Muscle of back (tissue), 3 donors: ENCODE measurements at regions not wholly inside any gene's neighbourhood (a gene's known extent, or its start where the extent isn't known, plus 50 kb on each side); places are given as distances from the start of the nearest gene placed in this dataset.

Experiments
- DNase-seq, 3 donors: peaks; one replicate each; pipeline versions ENCODE4 v3.0.0 to v3.0.0-alpha.2; 2013

DNA sequence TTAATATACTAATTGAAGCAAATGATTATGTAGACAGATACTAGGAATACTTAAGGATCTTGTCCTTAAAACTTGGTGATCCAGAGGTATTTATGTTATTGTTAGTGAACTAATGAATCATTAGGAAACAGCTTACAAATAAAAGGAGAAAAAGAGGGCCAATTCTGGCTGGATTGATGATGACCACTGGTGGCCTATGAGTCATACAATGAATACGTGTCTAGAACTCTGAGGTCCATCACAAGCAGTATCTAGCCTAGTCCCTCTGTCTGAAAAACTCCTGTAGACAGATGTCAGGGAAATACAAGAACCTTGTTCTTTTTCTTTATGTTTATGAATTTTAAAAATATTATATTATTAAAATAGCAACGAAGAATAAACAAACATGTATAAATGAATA is 51.7 kb upstream of the RTL1 start:
- DNase-seq: no peak

DNA sequence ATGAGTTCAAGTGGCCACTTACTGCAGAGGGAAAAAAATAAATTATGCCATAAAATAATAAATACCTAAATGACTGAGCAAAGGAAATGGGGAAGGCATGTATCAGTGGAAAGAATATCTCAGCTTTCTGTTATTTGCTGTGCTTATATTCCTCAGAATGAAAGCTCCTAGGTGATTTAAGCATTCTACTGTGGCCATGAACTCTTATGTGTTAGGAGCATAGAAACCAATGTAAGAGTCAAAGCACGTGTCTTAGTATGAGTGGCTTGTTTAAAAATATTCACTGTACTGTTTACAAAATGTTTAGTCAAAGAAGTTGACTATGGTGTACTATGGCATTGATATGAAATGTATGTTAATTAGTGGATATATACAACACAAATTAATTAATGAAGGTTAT is 59.0 kb upstream of the RTL1 start:
- DNase-seq: no peak

DNA sequence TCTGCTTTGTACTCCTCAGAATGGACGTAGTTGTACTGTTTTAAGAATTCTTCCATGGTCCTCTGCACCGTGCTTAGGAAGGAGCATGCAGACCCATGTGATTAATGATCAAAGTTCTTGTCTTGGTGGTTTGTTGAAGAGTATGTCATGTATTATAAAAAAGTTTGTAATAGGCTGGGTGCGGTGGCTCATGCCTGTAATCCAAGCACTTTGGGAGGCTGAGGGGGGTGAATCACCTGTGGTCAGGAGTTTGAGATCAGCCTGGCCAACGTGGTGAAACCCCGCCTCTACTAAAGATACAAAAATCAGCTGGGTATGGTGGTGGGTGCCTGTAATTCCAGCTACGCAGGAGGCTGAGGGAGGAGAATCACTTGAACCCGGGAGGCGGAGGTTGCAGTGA is 61.8 kb upstream of the RTL1 start:
- no peak for DNase-seq

DNA sequence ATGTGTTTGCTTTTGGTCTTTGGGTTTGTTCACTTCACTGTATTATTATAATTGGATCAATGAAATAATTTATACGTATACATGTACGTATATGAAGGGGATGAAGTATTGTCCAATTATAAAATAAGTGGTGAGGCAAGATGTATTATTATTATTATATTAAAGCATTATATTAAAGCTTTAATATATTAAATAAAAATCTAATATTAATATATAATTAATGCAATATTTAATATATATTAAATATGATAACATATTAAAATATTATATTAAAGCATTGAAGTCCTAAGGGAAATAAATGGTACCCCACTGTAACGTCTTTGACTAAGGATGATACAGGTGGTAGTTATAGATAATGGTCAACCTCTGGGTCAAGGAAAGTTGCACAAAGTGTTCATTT is 63.7 kb upstream of the RTL1 start:
- DNase-seq: no peak

DNA sequence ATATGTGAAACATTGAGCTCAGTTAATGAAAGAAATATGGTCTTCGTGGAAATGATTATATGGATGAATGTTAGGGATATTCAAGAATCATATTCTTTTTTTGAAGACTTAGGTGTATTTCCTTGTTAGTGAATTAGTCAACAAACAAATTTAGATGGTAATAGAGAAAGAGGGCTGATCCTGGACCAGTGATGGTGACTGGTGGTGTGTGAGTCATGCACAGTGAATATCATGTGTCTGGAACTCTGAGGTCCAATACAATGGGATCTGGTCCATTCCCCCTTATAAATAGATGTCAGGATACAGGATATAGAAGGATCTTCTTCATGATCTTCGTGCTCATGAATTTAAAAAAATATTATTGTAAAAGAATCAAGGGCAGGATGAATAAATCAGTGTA is 64.4 kb upstream of the RTL1 start:
- no peak for DNase-seq

DNA sequence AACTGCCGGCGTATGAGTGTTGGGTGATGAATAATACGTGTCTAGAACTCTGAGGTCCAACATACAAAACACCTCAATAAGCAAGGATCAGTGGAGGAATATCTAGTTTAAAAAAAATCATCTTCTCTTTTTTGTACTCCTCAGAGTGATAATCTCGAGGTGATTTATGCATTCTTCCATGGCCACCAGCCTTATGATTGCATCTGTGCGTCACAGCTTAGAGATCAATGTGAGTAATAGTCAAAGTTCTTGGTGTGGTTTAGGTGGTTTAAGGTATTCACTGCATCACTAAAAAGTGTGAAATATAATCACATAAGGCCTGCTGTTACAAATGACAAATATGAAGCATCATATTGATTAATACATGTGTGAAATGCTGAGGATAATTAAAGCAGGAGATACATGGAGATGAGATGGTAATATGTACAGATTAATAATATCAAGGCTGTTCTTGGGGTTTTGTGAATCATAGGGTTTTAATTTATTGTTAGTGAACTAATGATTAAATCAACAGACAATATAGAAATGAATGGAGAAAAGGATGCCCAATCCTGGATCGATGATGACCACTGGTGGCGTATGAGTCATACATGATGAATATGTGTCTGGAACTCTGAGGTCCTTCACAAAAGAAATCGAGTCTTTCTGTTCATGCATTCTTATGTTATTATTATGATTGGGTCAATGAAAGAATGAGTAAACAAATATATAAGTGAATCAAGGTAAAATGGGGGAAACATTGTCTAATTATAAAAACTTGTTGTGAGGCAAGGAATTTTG is 68.8 kb upstream of the RTL1 start:
- DNase-seq: no peak

DNA sequence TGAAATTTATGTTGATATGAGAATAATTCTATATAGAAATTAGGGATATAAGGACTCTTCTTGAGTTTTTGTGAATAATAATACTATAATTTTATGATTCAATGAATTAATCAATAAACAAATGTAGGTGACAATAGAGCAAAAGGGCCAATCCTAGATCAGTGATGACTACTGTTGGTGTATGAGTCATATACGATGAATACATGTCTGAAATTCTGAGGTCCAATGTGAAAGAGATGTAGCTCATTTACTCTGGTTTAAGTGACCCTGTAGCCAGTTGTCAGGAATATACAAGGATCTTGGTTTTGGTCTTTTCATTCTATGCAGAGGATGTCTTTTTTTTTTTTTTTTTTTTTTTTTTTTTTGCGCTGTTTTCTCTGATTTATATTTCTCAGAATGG is 72.1 kb upstream of the RTL1 start:
- no peak for DNase-seq

DNA sequence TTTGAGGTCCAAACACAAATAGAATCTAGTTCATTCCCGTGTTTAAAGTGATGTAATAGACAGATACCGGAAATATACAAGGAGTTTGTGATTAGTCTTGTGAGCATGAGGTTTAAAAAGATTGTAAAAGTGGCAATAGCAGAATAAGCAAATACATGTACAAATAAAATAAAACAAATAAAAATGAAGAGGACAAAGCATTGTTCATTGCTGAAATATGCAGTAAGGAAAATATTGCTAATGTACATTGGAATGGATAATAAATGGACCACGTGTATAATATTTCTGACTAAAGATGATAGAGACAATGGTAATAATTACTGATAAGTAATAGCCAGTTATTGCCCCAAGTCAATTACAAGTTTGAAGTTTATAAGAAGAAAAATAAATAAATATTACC is 75.6 kb upstream of the RTL1 start:
- no peak for DNase-seq

DNA sequence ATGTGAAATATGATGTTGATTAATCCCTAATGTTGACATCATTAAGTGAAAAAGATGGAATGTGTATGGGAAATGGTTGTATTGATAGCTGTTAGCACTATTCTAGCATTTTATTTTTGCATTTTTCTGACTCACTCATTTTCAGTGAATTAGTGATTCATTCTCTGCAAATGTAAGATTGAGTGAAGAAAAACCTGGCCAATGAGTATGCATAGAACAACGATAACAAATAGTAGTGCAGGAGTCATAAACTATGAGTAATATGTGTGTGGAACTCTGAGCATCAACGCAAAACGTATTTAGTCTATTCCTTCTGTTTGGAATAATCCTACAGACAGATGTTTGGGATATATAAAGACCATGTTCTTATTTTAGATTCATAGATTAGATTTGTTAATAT is 76.3 kb upstream of the RTL1 start:
- DNase-seq: peak in 1 of 3 donors; percentile 59

DNA sequence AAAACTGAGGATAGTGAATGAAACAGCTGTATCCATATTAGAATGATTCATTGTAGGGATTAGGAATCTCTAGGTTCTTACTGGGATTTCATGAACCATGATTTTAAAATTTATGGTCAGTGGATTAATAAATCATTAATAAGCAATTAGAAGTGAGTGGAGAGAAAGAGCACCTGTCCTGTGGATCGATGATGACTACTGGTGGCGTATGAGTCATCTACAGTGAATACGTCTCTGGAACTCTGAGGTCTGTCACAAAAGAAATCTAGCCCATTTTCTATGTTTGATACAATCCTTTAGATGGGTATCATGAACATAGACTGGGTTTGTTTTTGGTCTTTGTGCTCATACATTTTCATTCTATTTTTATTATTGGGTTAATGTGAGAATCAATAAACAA is 77.3 kb upstream of the RTL1 start:
- DNase-seq: no peak

DNA sequence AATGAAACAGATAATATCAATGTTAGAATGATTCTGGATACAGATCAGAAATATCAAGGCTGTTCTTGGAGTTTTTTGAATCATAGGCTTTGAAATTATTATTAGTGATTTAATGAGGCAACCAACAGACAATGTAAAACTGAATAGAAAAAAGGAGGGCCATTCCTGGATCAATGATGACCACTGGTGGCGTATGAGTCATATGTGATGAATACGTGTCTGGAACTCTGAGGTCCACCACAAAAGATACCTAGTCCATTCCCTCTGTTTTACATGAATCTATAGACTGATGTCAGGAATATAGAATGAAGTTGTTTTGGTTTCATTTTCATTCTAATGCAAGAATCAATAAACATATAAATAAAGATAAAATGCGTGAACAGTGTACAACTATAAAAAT is 78.3 kb upstream of the RTL1 start:
- DNase-seq: no peak

DNA sequence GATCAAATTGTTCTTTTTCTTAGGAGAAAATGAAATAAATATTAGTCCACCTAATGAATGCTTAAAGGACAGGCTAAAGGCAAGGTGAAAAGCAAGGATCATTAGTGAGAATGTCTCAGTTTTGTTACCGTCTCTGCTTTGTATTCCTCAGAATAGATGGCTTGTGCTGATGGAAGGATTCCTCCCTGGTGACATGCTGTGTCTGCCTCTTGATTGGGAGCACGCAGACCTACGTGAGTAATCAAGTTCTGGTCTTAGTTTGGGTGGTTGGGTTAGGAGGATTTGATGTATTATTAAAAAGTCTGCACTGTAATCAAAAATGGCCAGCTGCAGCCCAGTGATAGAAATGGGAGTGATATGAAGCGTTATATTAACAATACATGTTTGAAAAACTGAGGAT is 78.8 kb upstream of the RTL1 start:
- DNase-seq: no peak

DNA sequence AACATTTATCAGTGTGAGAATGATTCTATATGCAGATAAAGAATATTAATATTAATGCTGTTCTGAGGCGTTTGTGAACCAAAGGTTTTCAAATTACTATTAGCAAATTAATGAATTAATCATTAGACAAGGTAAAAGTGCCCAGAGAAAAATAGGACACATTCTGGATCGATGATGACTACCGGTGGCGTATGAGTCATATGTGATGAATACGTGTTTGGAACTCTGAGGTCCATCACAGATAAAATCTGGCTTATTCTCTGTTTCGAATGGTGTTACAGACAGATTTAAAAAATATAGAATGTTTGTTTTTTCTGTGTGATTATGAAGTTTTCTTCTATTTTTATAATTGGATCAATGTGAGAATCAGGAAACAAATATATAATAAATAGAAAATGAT is 79.2 kb upstream of the RTL1 start:
- DNase-seq: no peak

DNA sequence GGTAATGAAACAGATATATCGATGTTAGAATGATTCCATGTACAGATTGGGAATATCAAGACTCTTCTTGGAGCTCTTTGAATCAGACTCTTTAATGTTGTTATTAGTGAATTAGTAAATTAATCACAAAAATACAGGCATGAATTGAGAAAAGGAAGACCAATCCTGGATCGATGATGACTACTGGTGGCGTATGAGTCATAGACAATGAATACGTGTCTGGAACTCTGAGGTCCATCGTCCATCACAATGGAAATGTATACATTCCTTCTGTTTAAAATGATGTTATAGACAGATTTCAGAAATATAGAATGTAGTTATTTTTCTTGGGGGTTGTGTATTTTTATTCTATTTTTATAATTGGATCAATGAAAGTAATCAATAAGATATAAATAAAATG is 80.2 kb upstream of the RTL1 start:
- no peak for DNase-seq

DNA sequence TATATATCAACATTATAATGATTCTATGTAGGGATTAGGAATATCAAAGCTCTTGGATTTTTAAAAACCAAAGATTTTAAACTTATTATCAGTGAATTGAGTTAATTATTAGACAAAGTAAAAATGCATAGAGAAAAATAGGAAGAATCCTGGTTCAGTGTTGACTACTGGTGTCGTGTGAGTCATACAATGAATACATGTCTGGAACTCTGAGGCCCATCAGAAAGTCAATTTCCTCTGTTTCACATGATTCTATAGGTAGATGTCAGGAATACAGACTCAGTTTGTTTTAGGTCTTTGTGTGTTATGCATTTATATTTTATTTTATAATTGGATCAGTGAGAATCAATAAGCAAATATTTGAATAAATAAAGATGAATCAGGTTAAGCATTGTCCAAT is 84.5 kb upstream of the RTL1 start:
- no peak for DNase-seq

DNA sequence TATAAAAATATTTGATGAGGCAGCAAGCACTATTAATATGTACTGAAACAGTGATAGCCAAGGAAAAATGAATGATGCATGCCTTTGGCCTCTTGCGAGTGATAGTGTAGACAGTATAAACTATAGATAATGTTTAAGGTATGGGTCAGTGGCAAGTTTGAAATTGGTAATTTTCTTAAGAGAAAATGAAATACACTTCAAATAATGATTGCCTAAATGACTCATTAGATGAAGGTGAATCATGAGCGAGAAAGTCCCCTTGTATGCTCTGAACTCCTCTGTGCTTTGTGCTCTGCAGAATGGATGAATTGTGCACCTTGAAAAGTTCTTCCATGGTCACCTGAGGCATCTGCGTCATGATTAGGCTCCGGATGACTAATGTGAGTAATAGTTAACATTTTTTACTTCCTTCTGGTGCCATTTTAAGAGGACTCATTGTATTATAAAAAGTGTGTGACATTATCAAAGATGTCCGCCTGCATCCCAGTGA is 84.9 kb upstream of the RTL1 start:
- no peak for DNase-seq

DNA sequence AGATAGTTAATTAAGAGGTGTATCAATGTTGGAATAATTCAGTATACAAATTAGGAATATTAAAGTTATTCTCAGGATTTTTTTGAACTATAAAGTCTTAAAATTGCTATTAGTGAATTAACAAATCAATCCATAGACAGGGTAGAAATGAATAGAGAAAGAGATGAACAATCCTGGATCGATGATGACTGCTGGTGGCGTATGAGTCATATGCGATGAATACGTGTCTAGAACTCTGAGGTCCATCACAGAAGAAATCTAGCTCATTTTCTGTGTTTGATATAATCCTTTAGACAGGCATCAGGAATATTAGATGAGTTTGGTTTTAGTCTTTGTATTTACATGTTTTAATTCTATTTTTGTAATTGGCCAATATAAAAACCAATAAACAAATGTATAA is 85.4 kb upstream of the RTL1 start:
- DNase-seq: no peak

DNA sequence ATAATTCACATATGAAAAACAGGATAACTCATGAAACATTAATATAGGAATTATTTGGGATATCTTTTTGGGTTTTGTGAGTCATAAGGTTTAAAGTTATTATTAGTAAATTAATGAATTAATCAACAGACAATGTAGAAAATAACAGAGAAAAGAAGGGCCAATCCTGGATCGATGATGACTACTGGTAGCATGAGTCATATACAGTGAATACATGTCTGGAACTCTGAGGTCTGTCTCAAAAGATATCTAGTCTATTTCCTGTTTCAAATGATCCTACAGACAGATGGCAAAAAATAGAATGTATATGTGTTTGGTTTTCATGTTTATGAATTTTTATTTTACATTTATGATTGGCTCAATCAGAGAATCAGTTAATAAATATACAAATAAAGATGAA is 86.4 kb upstream of the RTL1 start:
- DNase-seq: no peak

DNA sequence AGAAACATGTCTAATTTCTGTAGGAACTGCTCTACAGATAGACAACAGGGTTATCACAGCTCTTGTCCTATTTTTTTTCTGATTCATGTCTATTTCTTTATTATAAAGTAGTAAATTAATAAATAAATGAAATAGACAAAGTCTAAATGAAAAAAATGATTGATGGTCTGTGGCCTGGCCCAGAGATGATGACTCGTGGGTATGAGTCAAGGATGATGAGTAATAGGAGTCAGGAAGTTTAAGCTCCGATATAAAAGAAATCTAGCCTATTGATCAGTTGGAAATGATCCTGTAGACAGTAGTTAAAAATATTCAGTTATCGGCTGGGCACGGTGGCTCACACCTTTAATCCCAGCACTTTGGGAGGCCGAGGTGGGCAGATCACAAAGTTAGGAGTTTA is 90.6 kb upstream of the RTL1 start:
- DNase-seq: no peak

DNA sequence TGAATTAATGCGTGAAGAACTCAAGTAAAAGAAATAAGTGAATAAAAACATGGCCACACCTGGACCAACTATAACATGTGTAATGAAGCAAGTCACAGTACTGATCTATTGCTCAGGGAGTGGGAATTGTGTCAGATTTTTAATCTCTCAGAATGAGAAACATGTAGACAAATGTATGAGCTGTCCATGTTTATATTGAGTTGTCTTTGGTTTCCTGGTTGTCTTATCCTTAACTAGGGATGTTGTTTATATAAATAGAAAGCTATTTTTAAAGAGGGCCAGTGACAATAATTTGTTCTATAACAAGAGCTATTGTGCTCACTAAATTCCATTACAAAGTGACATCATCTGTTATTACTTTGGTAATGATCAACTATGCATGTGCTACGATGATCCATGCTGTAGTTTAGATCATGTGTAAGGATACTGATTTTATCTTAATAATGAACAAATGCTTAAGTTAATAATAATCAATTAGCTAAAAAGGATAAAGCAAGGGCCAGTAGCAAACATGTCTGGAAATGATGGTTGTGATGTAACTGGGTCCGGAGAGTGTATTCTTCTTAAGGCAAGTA is 91.3 kb upstream of the RTL1 start:
- no peak for DNase-seq

DNA sequence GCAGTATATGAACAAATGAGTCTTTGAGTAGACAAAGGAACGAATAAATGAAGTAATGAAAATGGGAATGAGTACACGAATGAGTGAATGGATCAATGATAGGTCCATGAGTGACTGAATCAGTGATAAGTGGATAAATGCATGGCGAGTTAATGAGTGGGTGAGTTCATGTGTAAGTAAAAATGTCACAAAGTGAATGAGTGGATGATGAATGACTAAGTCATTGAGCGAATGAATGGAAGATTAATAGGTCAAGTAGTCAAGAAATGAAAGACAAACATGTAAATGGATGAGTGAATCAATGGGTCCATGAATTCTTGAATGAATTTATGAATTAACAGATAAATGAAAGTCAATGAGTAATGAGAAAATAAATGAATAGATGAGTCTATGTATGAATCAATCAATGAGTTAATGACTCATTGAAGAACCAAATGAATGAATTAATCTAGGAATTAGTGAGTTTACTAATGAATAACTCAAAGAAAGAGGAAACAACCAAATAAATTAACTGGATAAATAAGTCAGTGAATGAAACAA is 97.3 kb upstream of the RTL1 start:
- DNase-seq: no peak

DNA sequence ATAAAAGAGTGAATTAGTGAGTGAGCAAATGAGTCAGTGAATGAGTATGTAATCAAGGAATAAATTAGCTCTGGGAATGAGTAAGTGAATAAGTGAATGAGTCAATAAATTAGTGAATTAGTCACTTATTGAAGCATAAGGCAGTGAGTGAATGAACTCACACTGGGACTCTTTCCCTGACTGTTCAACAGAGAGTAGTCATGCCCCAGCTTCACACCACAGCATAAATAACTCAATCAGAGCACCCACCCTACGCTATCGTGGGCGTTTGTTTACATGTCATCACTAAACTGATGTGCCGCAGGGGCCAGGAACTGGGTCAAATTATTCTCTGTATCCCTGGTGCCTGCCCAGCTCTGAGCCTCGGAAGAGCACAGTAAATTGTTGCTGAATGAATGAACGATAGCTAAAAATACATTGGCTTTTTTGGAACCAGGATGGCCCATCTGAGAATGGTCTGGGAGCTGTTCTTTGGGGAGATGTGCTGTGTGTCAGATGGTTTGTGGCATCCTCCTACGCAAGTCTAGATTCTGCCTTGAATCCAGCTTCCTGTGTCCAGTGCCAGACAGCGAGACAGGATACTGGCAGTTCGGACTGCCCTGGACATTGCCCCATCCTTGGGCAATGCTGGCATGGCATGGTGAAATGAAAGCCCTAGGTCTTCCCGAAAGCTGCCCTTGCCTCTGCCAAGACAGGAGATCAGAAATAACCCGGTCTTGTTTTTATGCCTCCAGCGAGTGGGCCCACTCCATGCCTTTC is 98.0 kb upstream of the RTL1 start:
- peak in 1 of 3 donors; percentile 38 for DNase-seq

DNA sequence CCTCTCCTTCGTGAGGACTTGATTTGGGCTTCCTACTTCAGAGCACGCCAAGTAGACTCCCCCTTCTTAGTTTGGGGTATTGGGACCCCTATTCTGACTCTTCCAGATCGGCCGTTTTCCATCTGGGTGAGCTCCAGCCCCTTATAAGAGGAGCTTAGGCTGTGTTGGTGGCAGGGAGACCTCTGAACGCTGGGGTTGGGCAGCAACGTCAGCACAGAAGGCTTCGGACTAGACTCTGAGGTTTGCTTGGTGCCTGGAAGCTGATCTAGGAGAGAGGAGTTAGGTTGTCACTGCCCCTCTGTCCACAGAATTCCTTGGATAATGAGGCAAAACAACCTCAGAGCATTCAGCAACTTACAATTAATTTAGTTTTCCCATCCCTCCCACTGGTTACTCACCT is 99.2 kb upstream of the RTL1 start:
- no peak for DNase-seq
